ENCODE measurements at regions not wholly inside any gene's neighbourhood (a gene's known extent, or its start where the extent isn't known, plus 50 kb on each side); places are given as distances from the start of the nearest gene placed in this dataset.

DNA sequence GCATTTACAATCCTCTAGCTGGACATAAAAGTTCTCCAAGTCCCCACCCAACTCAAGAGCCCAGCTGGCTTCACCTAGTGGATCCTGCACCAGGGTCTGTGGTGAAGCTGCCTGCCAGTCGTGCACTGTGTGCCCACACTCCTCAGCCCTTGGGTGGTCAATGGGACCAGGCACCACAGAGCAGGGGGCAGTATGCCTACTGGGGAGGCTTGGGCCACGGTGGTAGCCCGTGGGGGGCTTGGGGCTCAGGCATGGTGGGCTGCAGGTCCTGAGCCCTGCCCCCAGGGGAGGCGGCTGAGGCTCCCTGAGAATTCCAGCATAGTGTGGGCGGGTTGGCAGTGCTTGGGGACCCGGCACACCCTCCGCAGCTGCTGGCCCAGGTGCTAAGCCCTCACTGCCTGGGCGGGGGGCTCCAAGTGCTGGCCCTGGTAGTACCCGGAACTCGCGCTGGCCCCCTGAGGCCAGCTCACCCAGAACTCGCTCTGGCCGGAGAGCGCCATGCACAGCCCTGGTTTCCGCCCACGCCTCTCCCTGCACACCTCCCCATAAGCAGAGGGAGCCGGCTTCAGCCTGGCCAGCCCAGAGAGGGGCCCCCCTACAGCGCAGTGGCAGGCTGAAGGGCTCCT lies 1473.4 kb downstream of the SUCLG1 start:
- TF ChIP-seq, protein P1, sequence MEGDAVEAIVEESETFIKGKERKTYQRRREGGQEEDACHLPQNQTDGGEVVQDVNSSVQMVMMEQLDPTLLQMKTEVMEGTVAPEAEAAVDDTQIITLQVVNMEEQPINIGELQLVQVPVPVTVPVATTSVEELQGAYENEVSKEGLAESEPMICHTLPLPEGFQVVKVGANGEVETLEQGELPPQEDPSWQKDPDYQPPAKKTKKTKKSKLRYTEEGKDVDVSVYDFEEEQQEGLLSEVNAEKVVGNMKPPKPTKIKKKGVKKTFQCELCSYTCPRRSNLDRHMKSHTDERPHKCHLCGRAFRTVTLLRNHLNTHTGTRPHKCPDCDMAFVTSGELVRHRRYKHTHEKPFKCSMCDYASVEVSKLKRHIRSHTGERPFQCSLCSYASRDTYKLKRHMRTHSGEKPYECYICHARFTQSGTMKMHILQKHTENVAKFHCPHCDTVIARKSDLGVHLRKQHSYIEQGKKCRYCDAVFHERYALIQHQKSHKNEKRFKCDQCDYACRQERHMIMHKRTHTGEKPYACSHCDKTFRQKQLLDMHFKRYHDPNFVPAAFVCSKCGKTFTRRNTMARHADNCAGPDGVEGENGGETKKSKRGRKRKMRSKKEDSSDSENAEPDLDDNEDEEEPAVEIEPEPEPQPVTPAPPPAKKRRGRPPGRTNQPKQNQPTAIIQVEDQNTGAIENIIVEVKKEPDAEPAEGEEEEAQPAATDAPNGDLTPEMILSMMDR (IDR thresholded peaks at IDR 0.05), result no peak
- TF ChIP-seq EP300 (IDR thresholded peaks at IDR 0.05) (no peak), POLR2AphosphoS5 (IDR thresholded peaks at IDR 0.05) (no peak), POLR2A (IDR thresholded peaks at IDR 0.05) (no peak)

All from upper lobe of left lung (tissue), 4 donors.